IMR-90 (cell line): ENCODE measurements at regions not wholly inside any gene's neighbourhood (a gene's known extent, or its start where the extent isn't known, plus 50 kb on each side); places are given as distances from the start of the nearest gene placed in this dataset.

ENCODE experiments used
- ATAC-seq: fragments of 200-7000 bp; cut with Tn5 transposase; 2 replicates; pipeline ENCODE4 v1.9.1; 2020; ENCODE audit warnings: low read depth, mild to moderate bottlenecking, moderate library complexity
- BruUV-seq: library from RNA; stranded (reverse); fragments of 400-500 nt; replicated peaks from 2 replicates; lab custom pipeline; 2021; lab: Mats Ljungman, UMichigan
- CTCF ChIA-PET: fragments of 300-600 bp; formaldehyde crosslinking; extraction: SDS; loops from one replicate; lab custom pipeline; 2021; ENCODE audit warnings: antibody characterized with exemption; lab: Yijun Ruan, JAX
- POLR2A ChIA-PET: fragments of 300-600 bp; sonication (Branson Sonifier 250); formaldehyde crosslinking; loops from one replicate; lab custom pipeline; 2022; ENCODE audit warnings: antibody characterized with exemption; ENCODE audit not compliant: unreplicated experiment; lab: Charles Lee
- DNase-seq: peaks from one replicate; pipeline ENCODE4 v3.0.0; 2013
- H2AFZ ChIP-seq: replicated peaks from 2 replicates; pipeline ENCODE3; 2013; ENCODE audit warnings: low read length, mild to moderate bottlenecking; ENCODE audit not compliant: poor library complexity
- H2AK5ac ChIP-seq: 2 replicates; pipeline ENCODE4 v1.6.1; 2013; ENCODE audit warnings: low read depth, low read length, inconsistent platforms
- H2AK9ac ChIP-seq: replicated peaks from 2 replicates; pipeline ENCODE3; 2013; ENCODE audit warnings: mild to moderate bottlenecking, low read depth, low read length, moderate library complexity; ENCODE audit not compliant: poor library complexity
- H2BK120ac ChIP-seq: 2 replicates; pipeline ENCODE4 v1.6.1; 2013; ENCODE audit warnings: low read depth, low read length, inconsistent platforms
- H2BK15ac ChIP-seq: 3 replicates; pipeline ENCODE4 v1.6.1; 2013; ENCODE audit warnings: low read depth, low read length, inconsistent platforms
- H2BK20ac ChIP-seq: 2 replicates; pipeline ENCODE4 v1.6.1; 2013; ENCODE audit warnings: low read depth, mild to moderate bottlenecking, inconsistent platforms, low read length, moderate library complexity
- H2BK5ac ChIP-seq: 2 replicates; pipeline ENCODE4 v1.6.1; 2013; ENCODE audit warnings: mild to moderate bottlenecking, low read depth, low read length, inconsistent platforms; ENCODE audit not compliant: poor library complexity, severe bottlenecking
- H3K14ac ChIP-seq: replicated peaks from 2 replicates; pipeline ENCODE4 v1.6.1; 2013; ENCODE audit warnings: low read depth, low read length, inconsistent platforms
- H3K18ac ChIP-seq: 2 replicates; pipeline ENCODE4 v1.6.1; 2013; ENCODE audit warnings: low read depth, low read length, control low read depth
- H3K23ac ChIP-seq: 2 replicates; pipeline ENCODE4 v1.6.1; 2013; ENCODE audit warnings: low read depth, low read length, inconsistent platforms
- H3K27ac ChIP-seq: 2 replicates; pipeline ENCODE4 v1.5.1; 2013; ENCODE audit warnings: mild to moderate bottlenecking, control low read depth, low read length; ENCODE audit not compliant: insufficient read depth
- H3K27me3 ChIP-seq: 2 replicates; pipeline ENCODE4 v1.6.1; 2013; ENCODE audit warnings: low read length; ENCODE audit not compliant: control insufficient read depth, insufficient read depth
- H3K36me3 ChIP-seq: 2 replicates; pipeline ENCODE4 v1.6.1; 2013; ENCODE audit warnings: low read length, mixed read lengths; ENCODE audit not compliant: control insufficient read depth, insufficient read depth
- H3K4ac ChIP-seq: 2 replicates; pipeline ENCODE4 v1.6.1; 2013; ENCODE audit warnings: low read depth, low read length, inconsistent platforms
- H3K4me1 ChIP-seq: 2 replicates; pipeline ENCODE4 v1.6.1; 2013; ENCODE audit warnings: low read length, mixed read lengths; ENCODE audit not compliant: control insufficient read depth, insufficient read depth
- H3K4me2 ChIP-seq: 2 replicates; pipeline ENCODE4 v1.6.1; 2013; ENCODE audit warnings: low read depth, mild to moderate bottlenecking, control low read depth, low read length, moderate library complexity
- H3K4me3 ChIP-seq: 2 replicates; pipeline ENCODE4 v1.5.1; 2013; ENCODE audit warnings: low read depth, mild to moderate bottlenecking, control low read depth, low read length, moderate library complexity; ENCODE audit not compliant: insufficient read depth
- H3K56ac ChIP-seq: 2 replicates; pipeline ENCODE4 v1.6.1; 2013; ENCODE audit warnings: low read length, inconsistent platforms; ENCODE audit not compliant: insufficient read depth; ENCODE audit errors: extremely low read depth
- H3K79me1 ChIP-seq, 2 experiments: 2 replicates each; pipeline ENCODE4 v1.6.1; 2013; ENCODE audit warnings: low read length in 2 of 2, inconsistent platforms in 1 of 2, low read depth in 1 of 2
- H3K9ac ChIP-seq: 2 replicates; pipeline ENCODE4 v1.6.1; 2013; ENCODE audit warnings: low read depth, low read length, control low read depth
- H3K9me1 ChIP-seq: 2 replicates; pipeline ENCODE4 v1.6.1; 2013; ENCODE audit warnings: low read length, inconsistent platforms; ENCODE audit not compliant: insufficient read depth
- H3K9me3 ChIP-seq: 2 replicates; pipeline ENCODE4 v1.6.1; 2013; ENCODE audit warnings: low read length; ENCODE audit not compliant: control insufficient read depth, insufficient read depth
- H4K20me1 ChIP-seq: 2 replicates; pipeline ENCODE4 v1.6.1; 2013; ENCODE audit warnings: low read length, inconsistent platforms; ENCODE audit not compliant: insufficient read depth
- H4K5ac ChIP-seq: 2 replicates; pipeline ENCODE4 v1.6.1; 2013; ENCODE audit warnings: mild to moderate bottlenecking, low read depth, low read length, control low read depth
- H4K8ac ChIP-seq, 2 experiments: 2 replicates each; pipeline ENCODE4 v1.6.1; 2013; ENCODE audit warnings: low read depth in 2 of 2, low read length in 2 of 2, control low read depth in 1 of 2, inconsistent platforms in 1 of 2
- H4K91ac ChIP-seq: 2 replicates; pipeline ENCODE4 v1.6.1; 2013; ENCODE audit warnings: low read depth, low read length, inconsistent platforms; ENCODE audit not compliant: insufficient read depth
- BHLHE40 ChIP-seq: fragments of 150-350 bp; IDR thresholded peaks from 2 replicates; pipeline ENCODE4 v1.6.1; 2016; ENCODE audit warnings: mild to moderate bottlenecking, low read depth, low read length
- CEBPB ChIP-seq: IDR thresholded peaks from 2 replicates; pipeline ENCODE4 v1.6.1; 2012; ENCODE audit warnings: low read depth, low read length, improper control_type of control experiment
- ELK1 ChIP-seq: fragments of 150-350 bp; IDR thresholded peaks from 2 replicates; pipeline ENCODE4 v1.6.1; 2016; ENCODE audit warnings: low read depth, mild to moderate bottlenecking, low read length, moderate library complexity, borderline replicate concordance
- MAFK ChIP-seq: IDR thresholded peaks from 2 replicates; pipeline ENCODE4 v1.6.1; 2012; ENCODE audit warnings: low read depth, low read length, improper control_type of control experiment
- MAZ ChIP-seq: IDR thresholded peaks from 2 replicates; pipeline ENCODE4 v1.6.1; 2012; ENCODE audit warnings: low read depth, mild to moderate bottlenecking, low read length, improper control_type of control experiment, moderate library complexity, borderline replicate concordance
- WGBS, 2 experiments: methylation state at CpG; one replicate each; pipeline versions ENCODE4 v1.1.5 to v1.1.7; 2013; ENCODE audit warnings: missing lambda C conversion rate in 2 of 2; ENCODE audit not compliant: insufficient read length in 1 of 2; ENCODE audit errors: extremely low coverage in 2 of 2; 5-methylcytosine and 5-hydroxymethylcytosine counted together
- dilution Hi-C: fragments of 300-500 bp; cut with HindIII; formaldehyde crosslinking; loops from one replicate; pipeline ENCODE4 v1.14.3; 2018; ENCODE audit warnings: low sequenced_read_pairs; ENCODE audit not compliant: unreplicated experiment
- in situ Hi-C: fragments of 300-500 bp; cut with MboI; formaldehyde crosslinking; loops from 3 replicates; pipeline ENCODE4 v1.14.3; 2019; ENCODE audit warnings: low sequenced_read_pairs, inconsistent platforms, mixed read lengths
- intact Hi-C: fragments of 100-400 bp; cut with micrococcal nuclease; formaldehyde crosslinking; loops from 2 replicates; pipeline ENCODE4 v1.10.0; 2022

GRCh38 chr22:27554106-27554811 lies 247.3 kb downstream of the MN1 start:
- Histone ChIP-seq H2AFZ (no peak overlapping the region), H3K9ac (no peak overlapping the region), H2BK120ac (no peak overlapping the region), H2BK5ac (no peak overlapping the region), H2AK9ac (no peak overlapping the region), H3K18ac (no peak overlapping the region), H3K4ac (no peak overlapping the region), H2AK5ac (no peak overlapping the region), H3K14ac (no peak overlapping the region), H3K4me2 (peak overlapping the region; percentile 11; the same call in 1 of the 2 replicates), H3K79me1 (no peaks in the 10 kb centered on the region), H4K5ac (no peak overlapping the region), H3K27ac (no peak overlapping the region), H2BK15ac (no peak overlapping the region), H3K36me3 (no peaks in the 10 kb centered on the region), H3K4me1 (peaks cover 2% of the 10 kb centered on the region; the same call in 1 of the 2 replicates), H3K4me3 (no peak overlapping the region), H4K91ac (no peak overlapping the region), H3K27me3 (peaks cover 21% of the 10 kb centered on the region), H3K9me1 (no peaks in the 10 kb centered on the region), H2BK20ac (no peak overlapping the region), H4K20me1 (no peaks in the 10 kb centered on the region), H3K9me3 (peaks cover 6% of the 10 kb centered on the region), H3K56ac (no peak overlapping the region), H3K23ac (no peak overlapping the region), H4K8ac (no peak overlapping the region)
- CTCF ChIA-PET = no interaction called here
- in situ Hi-C loops (no loop called here), dilution Hi-C loops (no loop called here), intact Hi-C loops (no loop called here)
- peak; percentile 20 for DNase-seq
- 3% methylated on average over 5 of the region's 14 CpGs; no CpG with 5 or more reads in 1 of the 2 experiments for WGBS, 2 experiments
- BruUV-seq = no TSS peak
- ATAC-seq = peak; percentile 80
- TF ChIP-seq ELK1 = no peak
- peak; percentile 23; the same call in 1 of the 2 replicates for TF ChIP-seq MAZ
- peak; percentile 95 for TF ChIP-seq MAFK
- 0 out of 2 replicates have a peak, but pooled peaks have one; percentile 9 for TF ChIP-seq CEBPB
- no peak for TF ChIP-seq BHLHE40
- POLR2A ChIA-PET = no interaction called here
